GM04503 (cell line): ENCODE measurements at regions not wholly inside any gene's neighbourhood (a gene's known extent, or its start where the extent isn't known, plus 50 kb on each side); places are given as distances from the start of the nearest gene placed in this dataset.

Experiments
- DNase-seq: peaks from one replicate; pipeline ENCODE4 v3.0.0-alpha.2; 2012; ENCODE audit warnings: low read depth

DNA sequence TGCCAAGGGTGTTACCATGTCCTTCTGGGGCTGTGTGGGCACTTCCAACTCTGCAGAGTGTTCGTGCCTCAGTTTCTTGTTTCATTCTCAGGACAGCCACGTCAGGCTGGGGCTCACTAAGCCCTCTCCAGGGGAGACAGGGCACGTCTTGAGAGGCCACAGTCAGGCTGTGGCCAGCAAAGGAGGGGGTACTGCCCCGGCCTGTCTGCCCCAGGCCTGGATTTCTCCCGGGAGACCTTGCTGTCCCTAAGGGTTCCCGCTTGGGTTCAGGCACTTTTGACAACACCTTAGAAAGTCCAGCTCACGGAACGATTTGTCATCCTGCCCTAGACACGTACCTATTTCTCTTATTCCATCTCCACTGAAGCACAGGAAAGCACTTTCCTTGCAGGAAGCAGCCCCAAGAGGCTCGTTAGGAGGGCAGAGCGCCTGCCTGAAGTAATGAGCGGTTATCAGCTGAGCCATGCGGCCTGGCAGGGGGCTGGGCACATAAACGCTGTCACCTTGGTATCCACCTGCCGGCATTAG, 290.4 kb upstream of the RTL1 start:
- DNase-seq = no peak

DNA sequence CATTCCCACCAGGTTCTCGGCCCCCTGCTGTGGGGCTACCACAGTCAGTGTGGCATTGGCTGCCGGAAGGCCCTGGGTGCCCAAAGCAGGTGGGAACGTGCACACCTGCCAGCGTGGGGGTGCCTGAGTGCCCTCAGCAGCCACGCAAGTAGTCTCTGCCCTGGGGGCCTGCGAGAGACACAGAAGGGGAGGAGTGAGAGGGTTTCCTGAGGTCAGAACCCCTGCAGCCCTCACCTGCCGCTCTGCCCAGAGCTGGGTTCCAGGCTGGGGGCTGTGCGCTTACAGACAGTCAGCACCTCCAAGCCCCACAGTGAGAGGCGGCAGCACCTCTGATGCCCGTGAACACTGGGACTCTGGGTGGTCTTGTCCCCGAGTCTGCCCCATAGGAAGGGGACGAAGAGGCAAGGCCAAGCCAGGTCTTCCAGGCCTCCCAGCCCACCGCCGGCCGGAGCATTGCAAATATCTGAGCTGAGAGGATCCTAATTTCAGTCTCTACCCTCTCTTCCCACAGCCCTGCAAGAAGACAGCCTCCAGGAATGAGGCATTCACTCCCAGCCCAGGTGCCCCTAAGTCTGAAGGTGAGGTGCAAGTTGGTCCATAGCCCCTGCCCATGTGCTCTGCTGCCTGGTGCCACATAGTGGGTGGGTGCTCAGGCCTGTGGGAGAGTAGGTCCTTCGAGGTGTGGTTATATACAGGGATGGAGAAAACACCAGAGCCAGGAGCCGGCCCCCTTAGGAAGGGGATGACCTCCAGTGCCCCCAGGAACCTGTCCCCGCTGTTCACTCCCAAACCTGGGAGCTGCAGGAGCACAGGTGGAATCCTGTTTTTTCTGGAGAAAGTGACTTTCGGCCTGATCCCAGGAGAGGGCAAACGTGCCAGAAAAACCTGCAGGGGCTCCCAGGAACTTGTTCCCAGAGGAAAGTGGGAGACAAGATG, 291.1 kb upstream of the RTL1 start:
- no peak for DNase-seq

DNA sequence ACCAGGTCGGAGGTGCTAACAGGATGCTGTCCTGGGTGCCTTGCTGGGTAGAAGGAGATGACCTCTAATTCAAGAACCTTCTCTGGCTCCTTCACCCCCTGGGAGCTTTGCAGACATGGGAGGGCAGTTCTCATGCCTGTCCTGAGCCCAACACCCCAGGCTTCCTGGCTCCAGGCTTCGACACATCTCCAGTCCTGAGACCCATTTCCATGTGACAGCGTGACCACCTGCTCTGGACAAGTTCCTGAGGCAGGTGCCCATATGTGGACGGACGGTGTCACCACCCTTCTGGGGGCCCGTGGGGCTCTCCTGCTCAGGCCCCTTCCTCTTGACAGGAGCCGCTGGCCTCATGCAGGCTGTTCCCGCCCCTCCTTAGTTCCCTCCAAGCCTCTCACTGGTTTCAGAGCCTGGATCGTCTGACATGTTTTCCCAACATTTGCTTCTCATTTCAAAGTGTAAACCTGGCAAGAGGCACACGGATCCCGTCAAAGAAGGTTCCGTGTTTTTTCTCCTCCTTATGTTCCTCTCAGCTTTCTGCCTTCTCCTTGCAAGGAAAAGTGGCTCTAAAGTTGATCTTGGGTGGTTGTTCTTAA, 291.9 kb upstream of the RTL1 start:
- DNase-seq = no peak

DNA sequence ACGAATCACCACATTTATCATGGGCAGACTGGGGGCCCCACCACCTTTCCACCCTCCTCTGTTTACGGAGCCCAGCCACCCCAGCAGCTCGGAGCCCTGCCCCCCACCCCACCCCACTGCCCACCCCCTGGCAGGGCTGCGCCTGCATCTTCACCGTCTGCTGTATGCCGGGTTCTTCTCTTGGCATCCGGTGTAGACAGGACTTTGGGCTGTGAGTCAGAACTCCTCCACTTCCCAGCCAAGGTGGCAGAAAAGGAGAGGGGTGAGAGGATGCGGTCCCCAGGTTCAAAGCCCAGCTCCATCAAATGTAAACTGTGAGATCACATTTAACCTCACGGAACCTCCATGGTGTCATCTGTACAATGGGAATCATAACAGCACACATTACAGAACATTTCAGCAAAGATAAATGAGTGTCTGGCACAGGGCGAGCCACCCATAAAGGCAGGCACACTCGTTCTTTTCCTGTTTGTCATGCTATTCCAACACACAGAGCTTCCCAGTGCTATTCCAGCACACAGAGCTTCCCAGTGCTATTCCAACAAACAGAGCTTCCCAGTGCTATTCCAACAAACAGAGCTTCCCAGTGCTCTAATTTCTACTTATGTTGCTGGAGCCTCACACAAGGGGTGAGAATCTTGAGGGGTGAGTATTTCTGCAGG, 292.7 kb upstream of the RTL1 start:
- DNase-seq = no peak

DNA sequence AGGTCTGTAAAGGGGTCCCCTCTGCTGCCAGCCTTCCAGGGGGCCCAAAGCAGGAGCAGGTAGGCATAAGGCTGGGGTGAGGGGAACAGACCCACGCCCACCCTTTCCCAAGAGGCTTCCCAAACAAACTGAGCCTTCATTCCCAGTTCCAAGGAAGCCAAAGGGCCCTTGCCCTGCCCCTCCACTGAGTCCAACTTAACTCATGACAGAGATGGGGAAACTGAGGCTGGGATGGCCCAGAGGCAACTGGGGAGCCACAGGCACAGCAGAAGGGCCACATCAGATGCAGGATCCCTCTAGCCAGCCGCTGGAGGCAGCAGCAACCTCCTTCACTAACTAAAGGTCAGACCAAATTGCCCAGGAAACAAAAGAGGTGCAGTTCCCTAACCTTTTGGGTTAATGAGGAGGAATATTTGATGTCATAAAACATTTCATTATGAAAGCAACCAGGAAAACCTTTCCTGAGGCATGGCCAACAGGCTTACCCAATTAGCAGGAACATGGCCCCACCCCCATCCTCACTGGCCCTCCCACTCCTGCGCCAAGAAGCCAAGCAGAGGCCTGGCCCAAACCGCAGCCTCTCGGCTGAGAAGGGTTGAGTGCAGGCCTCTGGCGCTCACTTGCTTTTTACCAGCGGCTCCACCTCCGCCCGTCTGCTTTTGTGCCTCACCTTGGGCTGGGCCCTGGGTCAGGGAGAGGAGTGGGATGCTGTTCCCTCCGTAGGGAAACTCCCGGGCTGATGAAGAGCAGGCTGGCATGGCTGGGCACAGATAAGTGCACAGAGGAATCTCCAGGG, 293.5 kb upstream of the RTL1 start:
- no peak for DNase-seq

DNA sequence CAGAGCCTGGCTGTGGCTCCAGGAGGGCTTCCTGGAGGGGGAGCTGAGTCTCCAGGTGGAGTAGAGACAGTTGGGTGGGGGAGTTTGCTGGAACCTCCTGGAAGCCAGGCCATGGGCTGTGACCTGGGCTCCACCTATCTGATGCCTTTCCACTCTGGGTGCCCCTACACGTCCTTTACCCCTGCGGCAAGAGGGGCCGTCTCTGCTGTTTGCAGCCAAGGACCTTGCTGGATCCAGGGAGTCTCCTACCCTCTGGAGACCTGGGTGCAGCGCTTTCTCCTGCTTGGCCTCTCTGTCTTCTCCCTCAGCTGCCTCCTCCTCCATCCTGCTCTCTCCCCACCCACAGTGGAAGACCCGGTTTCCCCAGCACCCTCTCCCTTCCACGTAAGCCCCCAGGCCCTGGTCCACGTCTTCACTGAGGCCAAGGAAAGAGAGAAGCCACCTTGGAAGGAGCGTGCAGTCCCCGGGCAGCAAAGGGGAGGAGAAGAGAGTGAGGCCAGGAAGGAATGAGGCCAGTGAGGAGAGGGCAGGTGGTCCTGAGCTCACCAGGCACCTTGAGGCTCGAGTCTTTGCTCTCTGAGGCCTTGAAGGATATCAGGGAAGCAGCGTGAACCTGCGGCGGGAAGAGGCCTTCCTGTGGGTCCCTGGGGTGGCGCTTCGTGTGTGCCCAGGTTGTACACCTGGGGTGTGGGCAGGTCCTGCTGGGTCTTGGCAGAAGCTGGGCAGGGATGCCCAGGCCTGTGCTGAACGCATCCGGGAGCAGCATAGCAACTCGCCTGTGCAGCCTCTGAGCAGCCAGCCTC, 294.3 kb upstream of the RTL1 start:
- no peak for DNase-seq

DNA sequence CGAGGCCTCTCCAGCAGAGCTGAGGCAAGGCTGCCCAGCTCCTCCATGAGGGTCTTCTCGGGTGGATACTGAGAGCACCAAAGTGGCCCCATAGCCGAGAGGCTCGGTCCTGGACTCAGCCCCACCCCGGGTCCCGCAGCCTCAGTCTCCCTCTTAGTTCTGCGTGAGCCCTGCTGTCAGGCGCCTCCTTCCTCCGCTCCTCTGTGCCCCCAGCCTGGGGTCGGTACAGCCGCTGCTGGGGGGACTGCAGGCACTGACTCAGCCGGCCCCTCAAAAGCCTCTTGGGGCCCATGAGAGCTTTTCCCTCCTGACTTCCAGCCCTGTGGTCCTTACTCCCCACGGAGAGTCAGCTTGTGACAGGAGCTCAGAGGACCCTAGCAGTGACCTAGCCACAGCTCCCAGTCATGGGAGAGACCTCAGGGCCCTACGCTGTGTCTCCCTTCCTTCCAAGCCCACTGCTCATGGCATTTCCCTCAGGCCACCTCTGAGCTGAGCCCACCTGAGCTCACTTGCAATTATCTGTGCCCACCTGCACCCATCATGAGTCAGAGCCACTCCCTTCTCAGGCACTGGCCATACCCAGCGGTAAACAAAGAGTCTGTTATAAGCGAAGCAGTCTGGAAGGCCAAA, 295.0 kb upstream of the RTL1 start:
- DNase-seq = no peak

DNA sequence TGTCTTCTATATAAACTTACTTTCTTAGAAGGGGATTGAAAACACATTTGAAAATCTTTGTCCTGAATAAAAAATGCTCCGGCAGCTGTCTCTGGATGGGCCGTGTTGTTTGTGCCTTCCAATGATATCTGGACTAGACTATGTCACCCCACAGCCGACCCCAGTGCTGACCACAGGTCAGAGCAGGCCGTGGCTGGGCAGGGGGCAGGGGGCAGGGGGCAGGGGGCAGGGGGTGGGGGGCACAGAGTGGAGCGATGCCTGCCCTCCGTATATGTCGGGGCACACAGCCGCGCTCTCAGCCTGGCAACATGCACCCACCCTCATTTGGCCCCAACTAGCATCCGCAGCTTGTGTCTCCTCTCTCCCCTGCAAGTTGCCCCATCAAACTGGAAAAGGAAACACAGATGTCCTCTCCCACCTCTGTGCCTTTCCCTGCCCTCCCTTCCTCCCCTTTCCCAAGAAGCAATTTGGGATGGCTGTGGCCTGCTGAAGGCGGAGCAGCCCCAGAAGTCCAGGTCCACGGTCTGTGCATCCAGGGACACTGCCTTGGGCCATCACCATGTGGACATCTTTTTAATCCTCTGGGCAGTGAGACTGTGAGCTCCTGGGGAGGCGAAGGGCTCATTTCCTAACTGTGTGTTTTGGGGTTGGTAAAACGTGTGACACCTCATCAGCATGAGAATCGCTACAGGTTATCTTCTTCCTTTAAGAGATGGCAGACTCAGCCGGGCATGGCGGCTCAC, 295.7 kb upstream of the RTL1 start:
- DNase-seq = no peak

DNA sequence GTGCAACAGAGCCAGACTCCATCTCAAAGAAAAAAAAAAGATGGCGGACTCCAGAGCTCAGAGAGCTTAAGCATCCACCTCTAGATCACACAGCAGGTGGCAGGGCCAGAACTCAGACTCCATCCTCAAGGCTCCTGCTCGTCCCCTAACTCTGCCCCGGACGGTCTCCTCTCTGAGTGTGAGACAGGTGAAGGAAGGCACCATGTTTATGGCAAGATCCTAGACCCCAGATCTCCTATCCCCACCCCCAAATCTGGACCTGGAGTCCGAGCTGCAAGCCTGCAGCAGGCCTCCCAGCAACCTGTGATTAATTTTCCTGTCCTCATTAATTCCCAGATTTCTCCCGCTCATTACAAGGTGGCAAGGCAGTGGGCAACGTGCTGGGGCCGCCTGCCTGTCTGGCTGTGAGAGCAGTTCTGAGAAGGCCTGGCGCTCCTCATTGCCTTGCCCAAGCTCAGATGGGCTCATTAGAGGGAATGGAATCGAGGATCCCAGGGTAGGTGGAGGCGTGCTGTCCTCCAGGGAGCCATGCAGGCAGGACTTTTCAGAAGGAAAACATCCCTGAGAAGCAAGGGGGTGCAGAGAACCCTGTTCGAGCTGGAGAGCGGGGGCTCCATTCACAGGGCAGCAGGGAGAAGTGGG, 296.6 kb upstream of the RTL1 start:
- DNase-seq = no peak

DNA sequence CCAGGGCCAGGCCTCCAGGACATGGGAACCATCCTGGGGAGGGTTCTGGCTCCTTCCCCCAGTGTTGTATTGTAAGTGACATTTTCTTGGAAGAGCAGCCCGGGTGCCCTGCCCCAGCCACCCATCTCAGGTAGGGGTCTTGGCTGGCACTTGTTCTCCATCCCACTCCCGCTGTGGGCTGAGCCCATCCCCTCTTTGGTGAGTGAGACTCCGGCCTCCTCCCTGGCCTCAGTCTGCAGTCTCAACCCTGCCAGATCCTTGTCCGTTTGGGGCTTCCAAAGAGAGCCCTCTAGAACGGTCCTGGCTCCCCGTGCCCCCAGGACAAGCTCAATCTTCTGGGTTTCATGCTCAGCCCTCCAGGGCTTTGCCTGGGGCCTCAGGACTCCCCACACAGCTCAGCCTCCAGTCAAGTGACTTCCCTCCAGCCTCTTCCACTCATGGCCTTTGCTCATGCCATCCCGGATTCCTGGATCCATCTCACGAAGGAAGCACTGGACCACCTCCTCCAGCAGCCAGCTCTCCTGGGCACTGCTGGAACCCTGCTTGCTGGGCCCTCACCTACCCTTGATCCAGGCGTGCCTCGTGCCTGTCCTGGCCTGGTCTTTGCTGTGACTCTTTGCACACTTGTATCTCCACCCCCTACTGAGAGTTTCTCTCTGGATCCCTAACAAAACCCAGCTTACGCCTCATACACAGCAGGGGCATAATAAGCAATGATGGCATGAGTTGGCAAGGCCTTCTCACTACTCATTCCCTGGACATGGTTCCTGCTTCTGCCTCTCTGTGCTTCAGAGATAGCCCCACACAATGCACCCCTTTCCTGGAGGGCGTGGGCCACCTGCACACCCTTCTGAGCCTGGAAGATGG, 297.4 kb upstream of the RTL1 start:
- DNase-seq = no peak

DNA sequence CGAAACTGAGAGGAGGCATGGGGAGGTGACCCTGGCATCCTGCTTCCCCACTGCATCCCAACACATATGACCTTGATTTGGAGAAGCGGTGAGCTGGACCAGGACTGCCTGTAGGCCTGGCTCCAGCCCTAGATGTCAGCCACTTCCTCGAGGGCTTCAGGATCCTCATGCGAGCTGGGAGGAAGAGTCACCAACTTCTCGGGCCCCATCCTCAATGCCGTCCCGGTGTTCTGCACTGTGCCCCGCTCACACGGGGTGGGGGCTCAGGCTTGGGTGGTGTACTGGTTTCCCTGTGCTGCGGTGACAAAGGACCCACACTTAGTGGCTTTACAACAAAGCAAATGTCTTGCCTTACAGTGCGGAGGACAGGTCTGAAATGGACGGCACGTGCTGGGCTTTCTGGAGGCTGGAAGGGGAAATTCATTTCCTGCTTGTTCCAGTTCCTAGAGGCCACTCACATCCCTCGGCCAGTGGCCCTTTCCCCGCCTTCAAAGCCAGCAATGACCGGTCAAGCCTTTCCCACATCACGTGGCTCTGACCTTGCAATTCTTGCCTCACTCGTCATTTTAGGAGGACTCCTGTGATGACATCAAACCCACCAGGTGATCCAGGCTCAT, 298.1 kb upstream of the RTL1 start:
- no peak for DNase-seq

DNA sequence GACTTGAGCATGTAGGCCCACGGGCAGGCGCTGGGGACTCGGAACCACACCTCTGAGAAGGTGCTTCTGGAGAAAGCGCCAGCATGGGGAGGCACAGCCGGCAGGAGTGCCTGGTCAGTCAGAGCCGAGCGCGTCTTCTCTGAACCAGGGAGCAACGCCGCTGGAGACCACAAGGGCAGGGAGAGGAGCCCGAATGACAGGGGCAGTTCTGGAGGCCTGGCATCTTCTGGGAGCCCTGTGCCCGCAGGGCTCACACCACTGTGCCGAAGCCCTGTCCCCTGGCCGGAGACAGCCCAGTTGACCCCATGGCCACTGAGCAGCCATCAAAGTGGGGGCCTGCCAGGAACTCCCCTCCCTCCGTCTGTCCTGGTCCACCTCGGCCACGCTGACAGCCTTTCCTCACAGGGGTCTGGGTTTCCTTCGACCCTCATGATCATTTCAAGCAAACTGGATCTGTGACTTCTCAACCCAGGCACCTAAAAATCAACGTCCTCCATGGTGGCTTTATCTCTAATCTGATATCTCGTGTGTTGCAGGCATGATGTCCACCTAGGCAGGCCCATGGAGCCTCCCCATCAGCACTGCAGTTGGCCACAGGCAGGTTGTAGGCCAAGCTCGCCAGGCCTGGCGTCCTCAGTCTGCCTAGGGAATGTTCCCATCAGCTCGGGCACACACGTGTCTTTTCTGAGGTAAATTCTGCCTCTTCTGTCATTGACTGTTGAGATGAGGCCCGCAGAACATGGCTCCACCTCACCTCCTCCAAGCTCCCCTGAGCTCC, 299.3 kb upstream of the RTL1 start:
- DNase-seq = no peak

DNA sequence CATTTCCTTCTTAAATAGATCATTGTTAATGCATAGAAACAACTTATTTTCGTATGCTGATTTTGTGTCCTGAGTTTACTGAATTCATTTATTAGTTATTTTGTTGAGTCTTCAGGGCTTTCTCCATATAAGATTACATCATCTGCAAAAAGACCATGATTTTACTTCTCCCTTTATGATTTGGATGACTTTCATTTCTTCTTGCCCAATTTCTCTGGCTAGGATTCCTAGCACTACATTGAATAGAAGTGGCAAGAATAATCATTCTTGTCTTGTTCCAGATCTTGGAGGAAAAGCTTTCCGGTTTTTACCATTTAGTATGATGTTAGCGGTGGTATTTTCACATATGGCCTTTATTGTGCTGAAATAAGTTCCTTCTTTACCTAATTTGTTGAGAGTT, 303.0 kb upstream of the RTL1 start:
- no peak for DNase-seq

DNA sequence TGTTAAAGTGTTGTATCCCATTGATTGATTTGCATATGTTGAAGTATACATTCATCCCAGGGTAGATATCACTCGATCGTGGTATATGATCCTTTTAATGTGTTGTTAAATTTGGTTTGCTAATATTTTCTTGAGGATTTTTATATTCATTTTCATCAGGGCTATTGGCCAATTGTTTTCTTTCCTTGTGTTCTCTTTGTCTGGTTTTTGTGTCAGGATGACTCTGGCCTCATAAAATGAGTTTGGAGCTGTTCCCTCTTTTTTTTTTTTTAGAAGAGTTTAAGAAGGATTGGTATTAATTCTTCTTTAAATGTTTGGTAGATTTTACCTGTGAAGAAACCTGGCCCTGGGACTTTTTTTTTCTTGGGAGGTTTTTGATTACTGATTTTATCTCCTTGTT, 303.5 kb upstream of the RTL1 start:
- no peak for DNase-seq

DNA sequence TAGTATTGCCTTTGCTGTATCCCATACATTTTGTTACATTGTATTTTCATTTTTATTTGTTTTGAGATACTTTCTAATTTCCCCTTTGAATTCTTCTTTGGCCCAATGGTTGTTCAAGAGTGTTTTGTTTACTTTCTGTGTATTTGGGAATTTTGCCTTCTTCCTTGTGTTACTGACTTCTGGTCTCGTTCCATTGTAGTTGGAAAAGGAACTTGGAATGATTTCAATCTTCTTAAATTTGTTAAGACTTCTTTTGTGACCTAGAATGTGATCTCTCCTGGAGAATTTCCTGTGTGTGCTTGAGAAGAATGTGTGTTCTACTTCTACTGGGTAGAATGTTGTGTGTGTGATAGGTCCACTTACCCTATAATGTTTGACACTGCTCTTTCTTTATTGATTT, 304.4 kb upstream of the RTL1 start:
- no peak for DNase-seq

DNA sequence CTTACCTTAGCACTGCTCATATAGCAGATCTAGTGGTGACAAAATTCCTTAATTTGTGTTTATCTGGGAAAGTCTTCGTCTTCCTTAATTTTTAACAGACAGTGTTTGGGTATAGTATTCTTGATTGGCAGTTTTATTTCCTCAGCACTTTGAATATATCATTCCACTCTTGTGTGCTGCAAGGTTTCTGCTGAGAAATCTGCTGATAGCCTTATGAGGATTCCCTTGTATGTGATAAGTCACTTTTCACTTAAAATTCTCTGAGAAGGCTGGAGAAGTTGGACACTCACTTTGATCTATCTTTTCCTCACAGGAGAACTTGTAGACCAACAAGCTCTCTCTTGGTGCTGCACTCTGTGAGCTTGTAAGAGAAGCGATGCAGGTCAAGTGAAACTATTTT, 306.1 kb upstream of the RTL1 start:
- no peak for DNase-seq

DNA sequence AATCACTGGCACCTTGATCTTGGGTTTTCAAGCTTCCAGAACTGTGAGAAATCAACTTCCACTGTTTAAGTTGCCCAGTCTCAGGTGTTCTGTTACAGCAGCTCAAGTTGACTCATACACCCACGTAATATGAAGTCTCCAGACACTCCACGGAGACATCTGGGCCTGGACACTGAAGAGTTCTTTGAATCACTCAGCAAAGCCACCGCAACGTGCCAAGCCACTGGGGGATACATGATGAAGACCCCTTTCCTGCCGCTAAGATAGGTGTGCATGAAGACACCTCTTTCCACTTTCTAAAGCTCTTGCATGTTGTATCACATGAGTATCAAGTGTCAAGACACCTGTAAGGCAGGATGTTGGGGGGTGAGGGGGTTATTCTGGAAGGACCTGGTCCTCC, 311.7 kb upstream of the RTL1 start:
- DNase-seq = no peak
